T1000 (cell line): ENCODE measurements at regions not wholly inside any gene's neighbourhood (a gene's known extent, or its start where the extent isn't known, plus 50 kb on each side); places are given as distances from the start of the nearest gene placed in this dataset.
"Not testable (repeated sequence)": the region's sequence is repeated elsewhere in the genome, so short reads cannot be mapped to it uniquely, and the experiment has no call there.

Experiments used
- DNase-seq: peaks from one replicate; lab custom pipeline; 2025; ENCODE audit warnings: mixed read lengths; lab: John Stamatoyannopoulos, UW

- DNase-seq: no peak
These were observed 260.5 kb downstream of the MSX2 start for GRCh38 chr5:174984863-174985262.

DNA sequence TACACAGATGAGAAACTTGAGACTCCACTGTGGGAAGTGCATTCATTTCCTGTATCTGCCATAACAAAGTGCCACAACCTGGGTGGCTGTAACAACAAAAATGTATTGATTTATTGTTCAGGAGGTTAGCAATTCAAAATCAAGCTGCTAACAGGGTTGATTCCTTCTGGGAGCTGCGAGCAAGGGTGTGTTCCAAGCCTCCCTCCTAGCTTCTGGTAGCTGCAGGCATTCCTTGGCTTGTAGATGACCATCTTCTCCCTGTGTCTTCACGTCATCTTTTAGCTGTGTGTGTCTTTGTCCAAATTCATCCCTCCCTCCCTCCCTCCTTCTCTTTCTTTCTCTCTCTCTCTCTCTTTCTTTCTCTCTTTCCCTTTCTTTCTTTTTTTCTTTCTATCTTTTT is 258.1 kb downstream of the MSX2 start:
- DNase-seq: no peak

DNA sequence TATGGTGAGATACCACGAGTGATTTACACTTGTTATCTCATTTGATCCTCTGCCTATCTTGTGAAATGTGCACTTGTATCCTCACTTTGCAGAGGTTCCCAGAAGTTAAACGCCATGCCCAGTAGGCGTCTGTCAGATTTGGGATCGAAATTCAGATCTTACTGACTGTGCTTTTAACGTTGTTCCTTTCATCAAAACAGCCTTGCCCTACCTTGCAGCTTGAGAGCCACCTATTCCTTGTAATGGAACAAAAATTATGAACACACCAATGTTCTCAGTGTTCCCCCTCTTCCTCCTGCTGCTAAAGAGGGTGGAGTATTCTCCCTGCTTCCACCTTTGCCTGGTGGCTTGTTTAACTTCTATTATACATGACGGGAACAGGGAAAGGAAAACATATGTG is 257.0 kb downstream of the MSX2 start:
- DNase-seq: no peak

GRCh38 chr5:174980952-174981351 is 256.6 kb downstream of the MSX2 start:
- DNase-seq: no peak

- no peak for DNase-seq
These were observed 247.9 kb downstream of the MSX2 start for GRCh38 chr5:174972291-174972690.

DNA sequence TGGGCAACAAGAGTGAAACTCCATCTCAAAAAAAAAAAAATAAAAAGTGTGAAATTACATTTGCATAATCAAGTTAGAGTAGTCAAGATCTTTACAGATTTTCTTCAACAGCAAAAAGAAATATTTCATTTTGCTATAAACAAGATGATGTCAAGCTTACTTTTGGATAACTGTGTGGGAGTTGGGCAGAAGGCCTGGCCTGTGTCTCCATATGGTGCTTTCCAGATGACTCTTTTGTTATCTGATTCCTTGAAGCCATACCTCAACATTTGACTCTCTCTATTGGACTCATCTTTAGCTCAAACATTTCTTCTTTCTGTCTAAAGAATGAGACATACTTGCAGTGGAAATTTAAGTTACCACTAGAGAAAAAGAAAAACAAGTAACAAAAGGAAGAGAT is 246.8 kb downstream of the MSX2 start:
- no peak for DNase-seq

- DNase-seq: no peak
These were observed 246.1 kb downstream of the MSX2 start for GRCh38 chr5:174970502-174970901.

GRCh38 chr5:174953871-174954270 is 229.5 kb downstream of the MSX2 start:
- no peak for DNase-seq

DNA sequence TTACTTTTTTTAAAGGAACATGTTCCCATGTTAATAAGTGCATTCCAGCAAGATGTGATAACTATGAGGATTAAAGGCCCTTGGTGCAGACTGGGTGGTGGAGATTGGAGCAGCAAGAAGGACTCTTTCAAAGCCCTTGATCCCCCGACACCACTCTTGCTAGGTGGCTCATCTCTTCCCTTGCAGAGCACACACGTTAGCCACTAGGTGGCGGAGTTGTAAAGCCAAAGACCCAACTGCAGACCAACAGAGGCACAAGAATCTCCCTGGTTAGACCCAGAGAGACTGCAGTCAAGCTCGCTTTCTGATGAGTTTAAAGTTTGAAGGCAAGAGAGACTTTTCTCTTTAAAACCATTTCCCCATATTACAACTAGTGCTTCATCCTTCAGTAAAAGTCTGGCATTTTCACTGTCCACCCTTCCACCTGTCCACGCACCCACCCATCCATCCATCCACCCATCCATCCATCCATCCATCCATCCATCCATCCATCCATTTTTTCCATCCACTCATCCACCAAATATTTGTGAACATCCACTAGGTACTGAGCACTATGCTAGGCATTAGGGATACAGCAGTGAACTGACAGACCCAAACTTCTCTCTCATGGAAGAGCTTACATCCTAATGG is 226.9 kb downstream of the MSX2 start:
- peak; percentile 8 for DNase-seq

DNA sequence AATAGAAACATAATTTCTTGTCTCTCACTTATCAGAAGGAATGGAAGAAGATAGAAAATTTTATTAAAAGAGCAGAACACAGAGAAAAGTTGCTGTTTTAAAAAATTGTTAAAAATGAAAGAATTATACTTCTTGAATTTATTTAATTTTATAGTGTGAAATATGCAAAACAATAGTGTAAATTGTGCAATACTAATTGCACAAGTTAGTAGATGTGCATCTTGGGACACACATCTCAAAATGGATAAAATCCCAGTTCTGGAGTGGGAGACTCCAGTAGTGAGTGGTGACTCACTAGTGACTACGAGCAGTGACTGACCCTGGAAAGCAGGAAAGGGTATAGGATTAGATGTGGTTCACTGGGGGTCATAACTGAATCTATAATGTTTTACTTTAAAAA is 223.2 kb downstream of the MSX2 start:
- no peak for DNase-seq

DNA sequence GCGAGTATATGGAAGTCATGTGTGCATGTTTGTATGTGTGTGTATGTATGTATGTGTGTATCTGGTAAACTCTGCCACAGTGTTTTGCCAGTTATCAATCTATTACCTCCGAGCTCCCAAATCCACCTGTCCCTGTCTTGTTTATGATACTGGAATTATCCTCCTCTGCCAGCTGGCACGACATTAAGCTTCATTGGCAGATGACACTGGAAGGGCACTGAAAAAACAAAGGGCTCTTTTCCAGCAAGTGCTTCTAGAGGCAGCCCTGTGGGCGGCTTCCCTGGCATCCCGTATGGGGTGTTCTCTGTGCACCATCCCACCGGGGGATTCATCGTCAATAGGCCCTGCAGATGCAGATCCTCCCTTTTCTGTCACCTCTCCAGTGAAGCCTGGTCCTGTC is 221.5 kb downstream of the MSX2 start:
- no peak for DNase-seq

DNA sequence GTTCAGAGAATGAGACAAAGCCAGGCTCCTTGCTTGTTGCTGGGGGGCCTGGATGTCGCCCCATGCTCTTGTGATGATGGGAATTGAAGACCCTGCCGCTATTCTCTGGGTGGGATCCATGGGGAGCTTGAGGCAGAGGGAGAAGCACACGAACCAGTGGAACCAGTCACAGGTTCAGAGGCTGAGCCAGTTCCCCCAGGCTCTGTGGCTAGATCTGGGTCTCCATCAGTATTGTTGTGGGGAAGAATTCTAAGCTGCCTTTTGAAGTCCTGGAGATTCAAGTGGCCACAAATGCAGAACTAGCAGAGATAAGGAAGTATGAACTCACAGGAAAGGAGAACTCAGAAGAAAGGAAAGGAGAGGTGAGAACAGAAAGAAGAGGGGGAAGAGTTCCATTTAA is 219.4 kb downstream of the MSX2 start:
- DNase-seq: no peak

GRCh38 chr5:174943002-174943401 is 218.6 kb downstream of the MSX2 start:
- not testable (repeated sequence) for DNase-seq

DNA sequence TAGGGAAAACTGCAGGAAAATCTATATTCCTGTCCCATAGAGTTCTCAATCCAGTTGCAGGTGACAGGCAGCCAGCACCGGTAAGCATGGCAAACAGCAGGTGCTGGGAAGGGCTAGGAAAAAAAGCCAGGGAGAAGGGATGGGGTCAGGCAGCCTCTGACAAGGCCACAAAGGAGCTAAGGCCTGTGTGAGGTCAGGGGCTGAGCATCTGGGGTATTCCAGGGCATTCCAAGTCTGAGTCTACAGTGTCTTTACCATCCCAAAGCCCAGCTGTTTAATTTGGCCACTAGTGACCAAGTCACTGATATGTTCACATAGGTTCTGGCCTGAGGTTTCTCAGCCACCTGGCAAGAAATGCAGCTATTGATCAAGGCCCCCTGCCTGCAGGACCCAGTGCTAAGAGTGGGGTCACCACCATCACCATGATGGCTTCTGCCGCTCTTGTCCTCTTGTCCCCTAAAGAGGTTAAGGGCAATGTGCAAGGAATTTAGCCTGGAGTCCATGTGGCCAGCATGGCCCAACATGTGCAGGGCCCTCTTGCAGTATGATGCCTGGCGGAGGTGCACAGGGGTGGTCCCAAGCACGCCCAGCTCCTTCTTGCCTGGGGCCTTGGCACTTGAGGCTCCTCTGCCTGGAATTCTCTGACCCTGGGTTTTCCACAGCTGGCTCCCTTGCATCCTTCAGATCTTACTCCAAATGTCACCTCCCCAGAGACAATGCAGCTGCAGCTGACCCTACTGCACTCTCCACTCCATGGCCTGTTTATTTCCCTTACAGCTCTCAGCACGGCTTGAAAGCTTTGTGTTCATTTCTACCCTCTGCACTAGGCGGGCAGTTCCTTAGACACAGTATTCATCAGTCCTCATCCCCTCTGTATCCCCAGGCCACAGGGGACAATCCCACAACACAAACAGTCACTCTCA is 213.1 kb downstream of the MSX2 start:
- no peak for DNase-seq

DNA sequence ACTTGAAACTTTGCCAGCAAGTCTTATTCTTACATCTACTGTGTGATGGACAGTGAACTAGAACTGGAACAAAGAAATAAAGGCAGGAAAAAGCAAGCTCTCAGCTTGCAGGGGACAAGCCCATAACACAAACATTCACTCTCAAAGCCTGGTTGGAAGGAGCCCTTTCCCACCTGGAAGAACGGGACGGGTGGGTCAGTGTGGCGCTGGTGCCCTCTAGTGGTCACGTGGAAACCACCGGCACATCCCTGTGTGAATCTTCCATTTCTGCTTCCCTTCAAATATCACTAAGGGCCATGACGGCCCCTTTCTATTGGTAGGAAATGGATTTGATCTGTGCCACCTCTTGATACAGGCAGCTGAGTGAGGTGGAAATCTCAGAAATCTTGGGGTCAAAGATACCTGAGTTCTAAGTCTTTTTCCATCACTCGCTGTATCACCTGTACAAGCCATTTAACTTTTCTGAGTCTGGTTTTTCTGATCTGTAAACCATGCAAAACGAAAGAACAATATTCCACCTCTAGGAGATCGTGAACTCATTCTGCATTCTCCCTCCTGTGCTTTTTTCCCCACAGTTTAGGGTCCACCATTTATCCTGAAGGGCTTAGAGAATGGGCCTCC is 211.6 kb downstream of the MSX2 start:
- DNase-seq: peak; percentile 12

GRCh38 chr5:174931033-174931432 is 206.7 kb downstream of the MSX2 start:
- DNase-seq: not testable (repeated sequence)

GRCh38 chr5:174925586-174925985 is 201.2 kb downstream of the MSX2 start:
- DNase-seq: no peak

- DNase-seq: no peak
These were observed 198.6 kb downstream of the MSX2 start for GRCh38 chr5:174922955-174923354.

- no peak for DNase-seq
These were observed 196.6 kb downstream of the MSX2 start for GRCh38 chr5:174920906-174921550.

- no peak for DNase-seq
These were observed 195.0 kb downstream of the MSX2 start for GRCh38 chr5:174919351-174919750.

DNA sequence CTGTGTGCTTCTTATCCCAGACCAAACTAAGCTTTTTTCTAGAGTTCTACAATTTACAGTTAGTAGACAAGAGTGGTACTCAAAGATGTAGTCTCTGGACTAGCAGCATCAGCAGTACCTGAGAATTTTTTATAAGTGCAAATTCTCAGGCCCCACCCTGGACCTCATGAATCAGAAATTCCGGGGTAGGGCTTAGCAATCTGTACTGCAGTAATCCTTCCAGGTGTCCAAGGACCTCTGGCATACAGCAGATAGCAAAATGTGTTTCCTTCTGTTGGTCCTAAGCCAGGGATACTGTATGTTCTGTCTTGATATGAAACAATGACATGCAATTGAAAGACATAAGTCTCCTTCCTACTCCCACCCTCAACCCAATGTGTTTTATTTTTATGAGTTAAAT is 194.3 kb downstream of the MSX2 start:
- no peak for DNase-seq

- DNase-seq: no peak
These were observed 193.7 kb downstream of the MSX2 start for GRCh38 chr5:174917976-174918554.
